Naive thymus-derived CD4-positive, alpha-beta T cell (primary cell): ENCODE measurements at regions not wholly inside any gene's neighbourhood (a gene's known extent, or its start where the extent isn't known, plus 50 kb on each side); places are given as distances from the start of the nearest gene placed in this dataset.
"Not testable (repeated sequence)": the region's sequence is repeated elsewhere in the genome, so short reads cannot be mapped to it uniquely, and the experiment has no call there.

ENCODE experiments used
- ATAC-seq: fragments of 150-1000 bp; cut with Tn5 transposase; 2 replicates; pipeline ENCODE4 v1.10.0; 2021; ENCODE audit warnings: mild to moderate bottlenecking, moderate library complexity
- CTCF ChIA-PET: fragments of 350-600 bp; sonication (Branson Sonifier 250); formaldehyde crosslinking; loops from one replicate; lab custom pipeline; 2021; ENCODE audit warnings: antibody characterized with exemption; lab: Charles Lee
- POLR2A ChIA-PET: fragments of 350-600 bp; sonication (Branson Sonifier 250); formaldehyde crosslinking; loops from one replicate; lab custom pipeline; 2021; ENCODE audit warnings: antibody characterized with exemption, inconsistent platforms; lab: Charles Lee
- DNase-seq, 9 donors: peaks; one replicate each; pipeline versions ENCODE4 v3.0.0 to v3.0.0-alpha.2; 2020 to 2022; ENCODE audit warnings: mixed read lengths in 1 of 9
- H3K27ac ChIP-seq: one replicate; pipeline ENCODE4 v1.7.0; 2013; ENCODE audit warnings: mild to moderate bottlenecking, low read depth, low read length, moderate library complexity
- H3K27me3 ChIP-seq, 2 donors: one replicate each; pipeline ENCODE4 v1.7.0; 2013; ENCODE audit warnings: low read length in 2 of 2, mild to moderate bottlenecking in 2 of 2, moderate library complexity in 2 of 2; ENCODE audit not compliant: control insufficient read depth in 2 of 2, insufficient read depth in 2 of 2
- H3K36me3 ChIP-seq, 3 experiments: 1 replicate in 2 of 3; 2 replicates in 1 of 3; pipeline ENCODE4 v1.7.0; 2013; ENCODE audit warnings: low read length in 3 of 3, mild to moderate bottlenecking in 3 of 3, moderate library complexity in 1 of 3; ENCODE audit not compliant: insufficient read depth in 3 of 3, control insufficient read depth in 2 of 3
- H3K4me1 ChIP-seq, 2 donors: one replicate each; pipeline ENCODE4 v1.7.0; 2013; ENCODE audit warnings: low read length in 2 of 2, mild to moderate bottlenecking in 2 of 2, moderate library complexity in 1 of 2; ENCODE audit not compliant: control insufficient read depth in 2 of 2, insufficient read depth in 2 of 2
- H3K4me3 ChIP-seq: 2 replicates; pipeline ENCODE4 v1.7.0; 2013; ENCODE audit warnings: mild to moderate bottlenecking, low read length
- H3K9me3 ChIP-seq, 3 experiments: 1 replicate in 2 of 3; 2 replicates in 1 of 3; pipeline ENCODE4 v1.7.0; 2013; ENCODE audit warnings: low read length in 3 of 3; ENCODE audit not compliant: control insufficient read depth in 2 of 3
- H3K27ac Mint-ChIP-seq, 9 donors: one replicate each; pipeline ENCODE4 v1.8.0; 2020 to 2022; ENCODE audit warnings: mixed read lengths in 9 of 9, mild to moderate bottlenecking in 8 of 9, moderate library complexity in 5 of 9, inconsistent platforms in 2 of 9
- H3K27me3 Mint-ChIP-seq, 5 donors: one replicate each; pipeline ENCODE4 v1.8.0; 2021 to 2022; ENCODE audit warnings: mixed read lengths in 5 of 5, mild to moderate bottlenecking in 1 of 5
- H3K36me3 Mint-ChIP-seq, 5 donors: one replicate each; pipeline ENCODE4 v1.8.0; 2020 to 2022; ENCODE audit warnings: mixed read lengths in 5 of 5, mild to moderate bottlenecking in 3 of 5, inconsistent platforms in 1 of 5
- H3K4me1 Mint-ChIP-seq, 7 donors: one replicate each; pipeline ENCODE4 v1.8.0; 2020 to 2022; ENCODE audit warnings: mixed read lengths in 7 of 7, mild to moderate bottlenecking in 3 of 7, inconsistent platforms in 1 of 7
- H3K4me3 Mint-ChIP-seq, 10 donors: one replicate each; pipeline ENCODE4 v1.8.0; 2020 to 2022; ENCODE audit warnings: mild to moderate bottlenecking in 10 of 10, mixed read lengths in 10 of 10, moderate library complexity in 6 of 10, inconsistent platforms in 2 of 10
- H3K9me3 Mint-ChIP-seq, 11 donors: one replicate each; pipeline ENCODE4 v1.8.0; 2020 to 2022; ENCODE audit warnings: mixed read lengths in 11 of 11, mild to moderate bottlenecking in 4 of 11, inconsistent platforms in 1 of 11, moderate library complexity in 1 of 11
- intact Hi-C, 2 donors: fragments of 100-400 bp; cut with micrococcal nuclease; formaldehyde crosslinking; loops; one replicate each; pipeline ENCODE4 v1.15.1; 2023

- intact Hi-C loops, result no loop called here
- POLR2A ChIA-PET, result no interaction called here
- no peak for DNase-seq
- Histone ChIP-seq H3K27ac (no peak overlapping the region), H3K4me3 (no peak overlapping the region), H3K4me1 (no peaks in the 10 kb centered on the region), H3K9me3 (peaks cover 0 to 5% (median 0%) of the 10 kb centered on the region in 3 experiments), H3K36me3 (no peaks in the 10 kb centered on the region), H3K27me3 (no peaks in the 10 kb centered on the region)
- Mint-ChIP-seq H3K9me3 (peaks cover 0 to 9% (median 0%) of the 10 kb centered on the region in 11 donors), H3K4me1 (no peaks in the 10 kb centered on the region), H3K4me3 (no peak overlapping the region), H3K27me3 (no peaks in the 10 kb centered on the region), H3K36me3 (no peaks in the 10 kb centered on the region), H3K27ac (no peak overlapping the region)
- CTCF ChIA-PET, result no interaction called here
- no peak for ATAC-seq
These were observed 239.9 kb downstream of the NPR3 start for GRCh38 chr5:32951003-32951402.

- no peak overlapping the region for H3K4me3 ChIP-seq
- Mint-ChIP-seq H3K27ac (no peak overlapping the region), H3K36me3 (no peaks in the 10 kb centered on the region), H3K9me3 (peaks cover 0 to 6% (median 0%) of the 10 kb centered on the region in 11 donors), H3K4me1 (no peaks in the 10 kb centered on the region), H3K4me3 (no peak overlapping the region), H3K27me3 (no peaks in the 10 kb centered on the region)
- H3K9me3 ChIP-seq, result peaks cover 0 to 5% (median 0%) of the 10 kb centered on the region in 3 experiments
- no peaks in the 10 kb centered on the region for H3K36me3 ChIP-seq
- H3K27me3 ChIP-seq, result no peaks in the 10 kb centered on the region
- no peaks in the 10 kb centered on the region for H3K4me1 ChIP-seq
- no peak overlapping the region for H3K27ac ChIP-seq
- ChIA-PET CTCF (no interaction called here), POLR2A (no interaction called here)
- ATAC-seq, result no peak
- DNase-seq, result no peak
- intact Hi-C loops, result no loop called here
These were observed 240.8 kb downstream of the NPR3 start for GRCh38 chr5:32951878-32952277.

GRCh38 chr5:32952421-32952820, 241.3 kb downstream of the NPR3 start:
- H3K36me3 Mint-ChIP-seq, H3K4me3 ChIP-seq, H3K4me3 Mint-ChIP-seq, H3K4me1 Mint-ChIP-seq, CTCF ChIA-PET, H3K27me3 Mint-ChIP-seq, POLR2A ChIA-PET, DNase-seq, H3K4me1 ChIP-seq, H3K36me3 ChIP-seq, H3K9me3 ChIP-seq, H3K27me3 ChIP-seq, H3K9me3 Mint-ChIP-seq, ATAC-seq, H3K27ac ChIP-seq, H3K27ac Mint-ChIP-seq, intact Hi-C loops: not testable (repeated sequence)

- intact Hi-C loops, result no loop called here
- H3K27ac ChIP-seq, result no peak overlapping the region
- H3K9me3 Mint-ChIP-seq, result peaks cover 0 to 16% (median 3%) of the 10 kb centered on the region in 11 donors
- H3K36me3 ChIP-seq, result no peaks in the 10 kb centered on the region
- no peak for ATAC-seq
- no peaks in the 10 kb centered on the region for H3K36me3 Mint-ChIP-seq
- H3K4me1 ChIP-seq, result no peaks in the 10 kb centered on the region
- no peak for DNase-seq
- POLR2A ChIA-PET, result no interaction called here
- CTCF ChIA-PET, result no interaction called here
- H3K4me1 Mint-ChIP-seq, result no peaks in the 10 kb centered on the region
- H3K27me3 Mint-ChIP-seq, result no peaks in the 10 kb centered on the region
- H3K27me3 ChIP-seq, result no peaks in the 10 kb centered on the region
- H3K9me3 ChIP-seq, result peaks cover 0 to 5% (median 0%) of the 10 kb centered on the region in 3 experiments
- H3K4me3 Mint-ChIP-seq, result no peak overlapping the region
- H3K27ac Mint-ChIP-seq, result no peak overlapping the region
- H3K4me3 ChIP-seq, result no peak overlapping the region
These were observed 242.6 kb downstream of the NPR3 start for GRCh38 chr5:32953694-32954093.

- H3K36me3 ChIP-seq, result no peaks in the 10 kb centered on the region
- H3K27me3 ChIP-seq, result no peaks in the 10 kb centered on the region
- no peaks in the 10 kb centered on the region for H3K4me1 ChIP-seq
- intact Hi-C loops, result no loop called here
- Mint-ChIP-seq H3K27me3 (no peaks in the 10 kb centered on the region), H3K9me3 (peaks cover 0 to 16% (median 3%) of the 10 kb centered on the region in 11 donors), H3K4me3 (no peak overlapping the region), H3K36me3 (no peaks in the 10 kb centered on the region), H3K27ac (no peak overlapping the region), H3K4me1 (no peaks in the 10 kb centered on the region)
- ChIA-PET CTCF (no interaction called here), POLR2A (no interaction called here)
- H3K9me3 ChIP-seq, result peaks cover 0 to 5% (median 0%) of the 10 kb centered on the region in 3 experiments
- no peak overlapping the region for H3K27ac ChIP-seq
- DNase-seq (no peak), ATAC-seq (no peak)
- no peak overlapping the region for H3K4me3 ChIP-seq
These were observed 244.7 kb downstream of the NPR3 start for GRCh38 chr5:32955814-32956213.

GRCh38 chr5:32960340-32961058, 249.4 kb downstream of the NPR3 start:
- Histone ChIP-seq H3K4me1 (no peaks in the 10 kb centered on the region), H3K27me3 (no peaks in the 10 kb centered on the region), H3K36me3 (no peaks in the 10 kb centered on the region), H3K27ac (no peak overlapping the region), H3K4me3 (no peak overlapping the region), H3K9me3 (no peaks in the 10 kb centered on the region)
- DNase-seq (no peak), ATAC-seq (no peak)
- Mint-ChIP-seq H3K4me1 (no peaks in the 10 kb centered on the region), H3K36me3 (no peaks in the 10 kb centered on the region), H3K9me3 (peaks cover 0 to 11% (median 4%) of the 10 kb centered on the region in 11 donors), H3K27ac (no peak overlapping the region), H3K27me3 (no peaks in the 10 kb centered on the region), H3K4me3 (no peak overlapping the region)
- intact Hi-C loops, result no loop called here
- ChIA-PET POLR2A (no interaction called here), CTCF (no interaction called here)

- intact Hi-C loops, result no loop called here
- Histone ChIP-seq H3K27ac (no peak overlapping the region), H3K4me3 (no peak overlapping the region), H3K36me3 (no peaks in the 10 kb centered on the region), H3K4me1 (no peaks in the 10 kb centered on the region), H3K27me3 (no peaks in the 10 kb centered on the region), H3K9me3 (no peaks in the 10 kb centered on the region)
- Mint-ChIP-seq H3K27ac (no peak overlapping the region), H3K4me3 (no peak overlapping the region), H3K9me3 (peaks cover 0 to 10% (median 4%) of the 10 kb centered on the region in 11 donors), H3K36me3 (no peaks in the 10 kb centered on the region), H3K4me1 (no peaks in the 10 kb centered on the region), H3K27me3 (no peaks in the 10 kb centered on the region)
- ATAC-seq (no peak), DNase-seq (no peak)
- ChIA-PET POLR2A (no interaction called here), CTCF (no interaction called here)
These were observed 249.9 kb downstream of the NPR3 start for GRCh38 chr5:32961059-32961415.
